AG09319 (cell line): ENCODE measurements at regions not wholly inside any gene's neighbourhood (a gene's known extent, or its start where the extent isn't known, plus 50 kb on each side); places are given as distances from the start of the nearest gene placed in this dataset.
"Not testable (repeated sequence)": the region's sequence is repeated elsewhere in the genome, so short reads cannot be mapped to it uniquely, and the experiment has no call there.

Experiments
- DNase-seq: peaks from one replicate; pipeline ENCODE4 v3.0.0-alpha.2; 2010; ENCODE audit warnings: low read depth; ENCODE audit errors: extremely low read depth
- TF ChIP-seq, protein P1 (sequence below): IDR thresholded peaks from 2 replicates; pipeline ENCODE4 v1.5.1; 2011; ENCODE audit warnings: low read depth, mild to moderate bottlenecking, inconsistent platforms, low read length, moderate library complexity

DNA sequence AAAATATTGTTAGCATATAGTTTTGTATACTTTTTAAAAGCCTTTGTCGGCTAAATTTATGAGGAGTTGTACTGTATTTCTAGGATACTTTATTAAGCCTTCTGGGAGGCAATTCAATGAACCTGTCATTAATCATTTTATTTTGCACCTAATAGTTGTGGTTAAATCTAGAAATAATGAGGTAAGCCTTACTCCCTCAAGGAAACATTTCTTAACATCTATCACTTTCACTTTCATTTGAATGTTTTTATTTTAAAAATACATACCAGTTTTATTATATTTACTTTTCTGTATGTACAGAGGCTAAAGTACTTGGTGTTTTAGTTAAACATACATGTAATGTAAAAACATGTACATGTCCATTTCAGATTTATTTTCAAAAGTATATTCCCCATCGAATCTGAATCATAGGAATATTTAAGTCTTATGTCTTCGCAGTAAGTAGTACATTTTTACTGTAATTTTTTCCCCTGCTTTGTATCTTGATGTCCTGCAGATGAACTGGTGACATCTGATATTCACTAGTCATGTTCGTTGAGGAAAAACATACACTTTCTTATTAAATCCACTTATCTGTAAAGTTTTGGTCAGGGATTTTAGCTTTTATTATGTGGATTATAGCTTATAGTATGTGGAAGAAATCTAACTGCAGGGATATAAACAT is 82.8 kb downstream of the DISP1 start:
- DNase-seq, result no peak
- TF ChIP-seq, protein P1, sequence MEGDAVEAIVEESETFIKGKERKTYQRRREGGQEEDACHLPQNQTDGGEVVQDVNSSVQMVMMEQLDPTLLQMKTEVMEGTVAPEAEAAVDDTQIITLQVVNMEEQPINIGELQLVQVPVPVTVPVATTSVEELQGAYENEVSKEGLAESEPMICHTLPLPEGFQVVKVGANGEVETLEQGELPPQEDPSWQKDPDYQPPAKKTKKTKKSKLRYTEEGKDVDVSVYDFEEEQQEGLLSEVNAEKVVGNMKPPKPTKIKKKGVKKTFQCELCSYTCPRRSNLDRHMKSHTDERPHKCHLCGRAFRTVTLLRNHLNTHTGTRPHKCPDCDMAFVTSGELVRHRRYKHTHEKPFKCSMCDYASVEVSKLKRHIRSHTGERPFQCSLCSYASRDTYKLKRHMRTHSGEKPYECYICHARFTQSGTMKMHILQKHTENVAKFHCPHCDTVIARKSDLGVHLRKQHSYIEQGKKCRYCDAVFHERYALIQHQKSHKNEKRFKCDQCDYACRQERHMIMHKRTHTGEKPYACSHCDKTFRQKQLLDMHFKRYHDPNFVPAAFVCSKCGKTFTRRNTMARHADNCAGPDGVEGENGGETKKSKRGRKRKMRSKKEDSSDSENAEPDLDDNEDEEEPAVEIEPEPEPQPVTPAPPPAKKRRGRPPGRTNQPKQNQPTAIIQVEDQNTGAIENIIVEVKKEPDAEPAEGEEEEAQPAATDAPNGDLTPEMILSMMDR, result no peak

DNA sequence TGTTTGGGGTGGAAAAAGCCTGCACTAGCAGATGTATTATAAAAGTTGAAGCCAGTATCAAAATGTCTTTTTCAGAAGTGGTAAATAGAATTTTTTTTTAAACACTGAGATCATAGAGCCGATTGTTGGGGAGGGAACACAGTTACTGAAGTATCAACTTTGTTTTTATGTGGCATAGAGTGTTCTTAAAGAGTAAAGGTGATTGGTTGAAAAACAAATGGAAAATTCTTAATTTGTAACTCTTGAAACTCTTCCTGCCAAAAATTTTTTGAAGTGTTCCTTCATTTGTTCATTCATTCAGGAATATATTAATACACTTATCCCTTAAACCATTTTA is 83.3 kb downstream of the DISP1 start:
- DNase-seq, result no peak
- TF ChIP-seq, protein P1, result no peak

DNA sequence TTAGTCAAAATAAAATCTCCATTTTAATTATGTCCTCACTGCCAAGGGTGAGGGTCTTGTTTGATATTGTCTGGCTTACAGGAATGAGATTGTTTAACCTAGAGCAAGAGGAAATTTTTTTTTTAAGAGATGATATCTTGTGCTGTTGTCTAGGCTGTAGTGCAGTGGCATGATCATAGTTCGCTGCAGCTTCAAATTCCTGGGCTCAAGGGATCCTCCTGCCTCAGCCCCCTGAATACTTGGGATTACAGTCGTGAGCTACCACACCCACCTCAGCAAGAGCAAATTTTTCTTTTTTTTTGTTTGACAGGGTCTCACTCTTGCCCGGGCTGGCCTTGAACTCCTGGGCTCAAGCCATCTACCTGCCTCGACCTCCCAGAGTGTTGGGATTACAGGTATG is 84.6 kb downstream of the DISP1 start:
- no peak for DNase-seq
- TF ChIP-seq, protein P1, result no peak

DNA sequence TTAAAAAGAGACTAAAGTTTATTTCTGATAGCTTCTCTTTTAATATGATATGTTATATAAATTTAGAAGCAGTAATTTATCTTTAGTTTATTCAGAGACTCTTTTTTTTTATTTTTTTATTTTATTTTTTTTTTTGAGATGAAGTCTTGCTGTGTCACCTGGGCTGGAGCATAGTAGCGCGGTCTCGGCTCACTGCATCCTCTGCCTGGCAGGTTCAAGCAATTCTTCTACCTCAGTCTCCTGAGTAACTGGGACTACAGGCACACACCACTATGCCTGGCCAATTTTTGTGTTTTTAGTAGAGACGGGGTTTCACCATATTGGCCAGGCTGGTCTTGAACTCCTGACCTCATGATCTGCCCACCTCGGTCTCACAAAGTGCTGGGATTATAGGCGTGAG is 89.6 kb downstream of the DISP1 start:
- TF ChIP-seq, protein P1, result no peak
- DNase-seq, result no peak

DNA sequence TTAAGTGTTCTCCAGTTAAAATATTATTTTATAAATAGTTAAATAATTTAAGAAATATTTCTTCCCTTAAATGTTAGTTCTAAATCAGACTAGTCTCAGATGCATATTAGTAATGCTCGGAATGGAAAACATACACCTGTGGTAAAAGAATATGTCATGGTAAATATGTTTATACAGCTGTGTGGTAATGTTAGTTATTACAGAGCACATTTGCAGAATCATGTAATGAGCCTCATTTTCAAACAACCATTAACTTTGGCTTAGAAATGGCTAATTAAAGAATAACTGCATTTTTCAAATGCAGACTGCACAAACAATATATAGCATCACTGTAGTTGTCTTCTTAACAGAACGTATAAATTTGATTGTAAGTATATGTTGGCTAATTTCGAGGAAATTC is 90.3 kb downstream of the DISP1 start:
- TF ChIP-seq, protein P1, result no peak
- DNase-seq, result no peak

DNA sequence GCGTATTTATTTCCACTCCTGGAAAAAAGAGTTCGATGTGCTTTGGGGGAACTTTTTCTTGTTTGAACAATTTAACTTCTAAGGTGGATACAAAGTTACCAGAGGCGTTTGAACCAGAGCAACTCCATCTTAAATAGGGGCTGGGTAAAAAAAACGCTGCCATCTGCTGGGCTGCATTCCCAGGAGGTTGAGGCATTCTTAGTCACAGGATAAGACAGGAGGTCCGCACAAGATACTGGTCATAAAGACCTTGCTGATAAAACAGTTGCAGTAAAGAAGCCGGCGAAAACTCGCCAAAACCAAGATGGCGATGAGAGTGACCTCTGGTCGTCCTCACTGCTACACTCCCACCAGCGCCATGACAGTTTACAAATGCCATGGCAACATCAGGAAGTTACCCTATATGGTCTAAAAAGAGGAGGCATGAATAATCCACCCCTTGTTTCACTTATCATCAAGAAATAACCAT is 91.5 kb downstream of the DISP1 start:
- not testable (repeated sequence) for DNase-seq

DNA sequence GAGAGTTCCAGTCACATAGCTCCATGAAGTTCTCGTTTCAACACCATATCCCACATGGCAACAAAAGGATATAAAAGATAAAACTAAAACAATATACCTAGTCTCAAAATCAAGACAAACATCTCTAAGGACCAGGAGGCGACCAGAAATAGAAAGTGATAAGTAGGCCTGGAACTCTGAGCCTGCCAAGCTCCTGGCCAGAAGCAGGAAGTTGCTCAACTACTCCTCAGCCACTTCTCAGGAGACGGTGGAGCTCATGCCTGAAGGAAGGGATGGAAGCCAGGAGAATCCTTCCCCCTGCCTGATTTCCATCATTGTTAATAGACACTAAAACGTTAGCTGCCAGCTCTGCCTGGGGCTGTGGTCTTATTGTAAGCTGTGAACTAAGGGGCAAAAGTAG is 94.7 kb downstream of the DISP1 start:
- DNase-seq, result no peak
- TF ChIP-seq, protein P1, result no peak

DNA sequence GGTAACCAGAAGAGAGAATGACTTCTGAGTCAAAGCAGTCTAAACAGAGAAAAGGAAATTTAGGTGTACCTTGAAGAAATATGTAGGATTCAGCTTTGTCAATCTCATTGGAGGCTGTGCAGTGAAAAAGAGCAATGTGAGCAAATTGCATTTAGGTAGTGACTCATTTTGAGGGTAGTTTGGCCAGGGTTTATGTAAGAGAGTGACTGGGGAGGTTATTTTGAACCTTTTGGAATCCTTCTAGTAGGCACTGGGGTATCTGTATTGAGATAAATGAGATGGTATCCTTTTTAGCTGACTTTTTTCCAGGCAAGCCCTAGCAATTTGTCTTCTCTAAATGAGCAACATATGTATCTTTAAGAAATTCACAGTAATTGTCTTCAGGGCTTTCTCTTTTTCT is 95.9 kb downstream of the DISP1 start:
- TF ChIP-seq, protein P1, result no peak
- DNase-seq, result no peak
